ENCODE measurements at regions not wholly inside any gene's neighbourhood (a gene's known extent, or its start where the extent isn't known, plus 50 kb on each side); places are given as distances from the start of the nearest gene placed in this dataset.

GRCh38 chr4:8774071-8774470, 97.6 kb downstream of the HMX1 start:
- no peak for DNase-seq (ENCODE audit: low spot score)

DNA sequence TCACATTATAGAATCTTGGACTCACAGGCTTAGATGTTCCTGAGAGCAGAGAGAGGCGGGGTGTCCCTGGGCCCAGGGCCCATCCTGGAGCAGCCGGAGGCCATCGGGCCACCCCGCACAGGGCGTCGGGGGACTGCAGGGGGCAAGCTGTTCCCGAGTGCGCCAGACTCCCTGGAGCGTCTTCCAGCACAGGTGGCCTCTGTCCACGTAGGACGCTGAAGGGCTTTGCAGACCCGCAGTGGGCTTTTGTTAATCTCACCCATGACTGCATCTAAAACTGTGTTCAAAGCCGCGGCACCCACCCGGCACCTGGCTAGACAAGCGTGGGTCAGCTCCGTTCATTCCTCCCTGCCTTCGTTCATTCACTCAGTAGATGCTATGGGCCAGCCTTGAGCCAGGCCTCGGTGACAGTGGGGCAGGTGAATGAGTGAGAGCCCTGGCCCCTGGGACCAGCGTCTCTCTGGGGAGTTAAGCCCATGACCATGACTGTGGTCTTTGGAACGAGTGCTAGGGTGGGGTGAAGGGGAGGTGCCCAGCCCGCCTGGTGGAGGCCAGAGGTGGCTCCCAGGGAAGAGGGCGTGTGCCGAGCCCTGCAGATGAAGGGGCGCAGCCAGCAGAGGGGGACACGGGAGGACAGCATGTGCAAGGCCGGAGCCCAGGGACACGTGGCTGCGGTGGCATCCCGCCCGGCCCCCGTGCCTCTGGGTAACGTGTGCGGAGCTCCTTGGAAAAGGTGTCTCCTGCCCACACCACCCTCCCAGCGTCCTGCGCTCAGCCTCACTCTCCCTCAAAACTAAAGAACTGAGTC, 98.3 kb downstream of the HMX1 start:
- DNase-seq (ENCODE audit: low spot score) = no peak

DNA sequence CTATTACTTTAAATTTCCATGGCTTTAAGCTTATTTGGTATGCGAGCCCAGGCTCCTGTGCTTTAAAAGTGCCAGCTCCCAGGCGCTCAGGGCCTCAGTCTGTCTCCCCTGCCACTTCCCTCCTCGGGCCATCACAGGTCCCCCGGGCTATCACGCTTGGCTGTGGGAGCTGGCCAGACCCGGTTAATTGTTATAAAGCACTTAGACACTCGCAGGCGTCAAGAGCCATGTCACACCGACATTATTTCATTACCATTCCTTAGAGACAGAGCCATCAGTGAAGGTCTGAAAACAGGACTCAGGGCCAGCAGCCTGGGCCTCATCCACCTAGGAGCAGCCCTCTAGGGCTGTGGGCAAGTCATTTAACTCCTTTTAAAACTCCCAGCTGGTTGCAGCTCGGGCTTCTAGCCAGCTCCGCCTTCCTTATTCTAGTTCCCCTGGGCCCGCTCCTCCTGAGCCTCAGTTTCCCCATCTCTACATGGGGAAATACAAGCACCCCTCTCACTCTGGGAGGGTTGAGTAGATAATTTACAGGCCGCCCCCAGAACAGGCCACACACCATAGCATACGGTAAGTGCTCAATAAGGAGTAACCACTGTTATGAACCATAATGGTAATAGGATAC, 99.0 kb downstream of the HMX1 start:
- no peak for DNase-seq (ENCODE audit: low spot score)

DNA sequence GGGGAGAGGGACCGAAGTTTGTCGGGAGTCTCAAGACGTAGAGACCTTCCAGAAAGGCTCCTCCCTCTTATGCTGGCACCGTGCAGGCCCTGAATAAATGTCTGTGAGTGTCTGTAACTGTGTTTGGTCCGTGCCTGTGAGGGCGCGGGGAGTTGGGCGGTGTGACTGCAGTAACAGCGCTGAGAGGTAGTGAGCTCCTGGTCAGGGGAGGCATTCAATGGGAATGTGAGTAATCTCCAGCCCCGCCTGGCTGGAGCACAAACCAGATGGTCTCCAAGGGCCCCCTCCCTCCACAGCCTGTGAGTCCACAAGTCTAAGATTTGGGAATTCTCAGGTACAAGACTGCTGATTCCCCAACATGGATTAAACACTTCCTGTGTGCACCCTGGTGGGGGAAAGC, 100.0 kb downstream of the HMX1 start:
- DNase-seq (ENCODE audit: low spot score) = no peak

DNA sequence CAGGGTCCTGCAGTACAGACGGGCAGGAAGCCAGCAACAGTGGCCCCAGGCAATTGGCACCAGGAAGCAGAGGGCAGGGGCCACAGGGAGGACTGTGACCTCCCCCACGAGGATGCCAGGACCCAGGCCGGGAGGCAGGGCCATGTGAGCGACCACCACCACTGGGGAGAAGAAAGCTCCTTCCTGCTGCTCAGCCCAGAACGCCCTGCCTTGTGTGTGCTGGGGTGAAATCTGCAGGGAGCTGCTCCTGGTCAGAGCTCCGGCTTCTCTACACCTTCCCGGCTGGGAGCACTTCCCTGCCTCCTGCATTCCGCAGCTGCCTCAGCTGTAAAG, 100.4 kb downstream of the HMX1 start:
- DNase-seq (ENCODE audit: low spot score) = no peak

- no peak for DNase-seq (ENCODE audit: low spot score)
Observed at GRCh38 chr4:8770518-8771257, 101.0 kb downstream of the HMX1 start.

DNA sequence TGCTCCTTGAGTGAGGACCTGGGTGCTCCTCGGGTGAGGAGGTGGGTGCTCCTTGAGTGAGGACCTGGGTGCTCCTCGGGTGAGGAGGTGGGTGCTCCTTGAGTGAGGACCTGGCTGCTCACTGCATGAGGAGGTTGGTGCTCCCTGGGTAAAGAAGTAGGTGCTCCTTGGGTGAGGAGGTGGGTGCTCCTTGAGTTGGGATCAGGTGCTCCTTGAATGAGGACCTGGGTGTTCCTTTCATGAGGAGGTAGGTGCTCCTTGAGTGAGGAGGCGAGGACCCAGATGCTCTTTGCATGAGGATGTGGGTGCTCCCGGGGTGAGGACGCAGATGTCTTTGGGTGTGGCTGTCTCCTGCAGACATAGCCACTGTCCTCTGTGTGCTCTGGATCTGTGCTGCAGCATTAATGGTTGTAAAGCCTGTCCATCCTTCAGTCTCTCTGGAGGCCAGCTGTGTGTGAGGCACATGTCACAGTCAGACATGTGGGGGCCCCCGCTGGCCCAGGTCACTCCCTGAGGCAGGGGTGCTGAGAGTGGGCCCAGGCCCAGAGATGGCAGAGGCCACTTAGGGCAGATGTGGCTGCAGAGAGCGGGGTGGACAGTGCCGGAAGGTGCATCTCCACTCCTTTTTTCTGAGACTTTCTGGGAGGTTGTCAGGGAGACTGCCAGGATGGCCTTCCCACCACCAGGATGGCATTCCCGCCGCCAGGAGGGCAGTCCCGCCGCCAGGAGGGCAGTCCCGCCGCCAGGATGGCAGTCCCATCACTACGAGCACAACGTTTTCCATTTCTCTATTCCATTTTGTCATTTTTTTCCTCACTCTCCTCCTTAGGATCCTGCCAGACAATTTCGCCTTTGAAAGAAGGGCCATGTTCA, 101.8 kb downstream of the HMX1 start:
- no peak for DNase-seq (ENCODE audit: low spot score)

GRCh38 chr4:8768357-8768999, 103.2 kb downstream of the HMX1 start:
- DNase-seq (ENCODE audit: low spot score) = no peak

DNA sequence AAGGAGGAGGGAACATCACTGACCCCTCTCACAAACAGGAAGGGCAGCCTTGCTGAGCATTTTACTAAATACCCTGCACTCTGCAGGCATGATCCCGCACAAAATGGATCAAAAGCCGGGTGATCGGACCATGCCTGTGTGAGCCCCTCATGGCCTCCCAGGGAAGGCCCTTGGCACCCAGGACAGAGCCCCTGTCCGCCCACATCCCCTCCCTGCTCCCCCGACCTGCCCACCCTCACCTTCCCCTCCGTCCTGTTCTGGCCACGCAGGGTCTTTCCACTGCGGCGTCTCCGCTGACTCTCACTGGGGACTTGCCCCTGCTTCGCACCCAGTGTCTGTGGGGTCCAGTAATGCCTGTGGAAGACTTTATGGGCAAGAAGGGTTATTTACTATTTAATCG, 105.0 kb downstream of the HMX1 start:
- DNase-seq (ENCODE audit: low spot score) = no peak

DNA sequence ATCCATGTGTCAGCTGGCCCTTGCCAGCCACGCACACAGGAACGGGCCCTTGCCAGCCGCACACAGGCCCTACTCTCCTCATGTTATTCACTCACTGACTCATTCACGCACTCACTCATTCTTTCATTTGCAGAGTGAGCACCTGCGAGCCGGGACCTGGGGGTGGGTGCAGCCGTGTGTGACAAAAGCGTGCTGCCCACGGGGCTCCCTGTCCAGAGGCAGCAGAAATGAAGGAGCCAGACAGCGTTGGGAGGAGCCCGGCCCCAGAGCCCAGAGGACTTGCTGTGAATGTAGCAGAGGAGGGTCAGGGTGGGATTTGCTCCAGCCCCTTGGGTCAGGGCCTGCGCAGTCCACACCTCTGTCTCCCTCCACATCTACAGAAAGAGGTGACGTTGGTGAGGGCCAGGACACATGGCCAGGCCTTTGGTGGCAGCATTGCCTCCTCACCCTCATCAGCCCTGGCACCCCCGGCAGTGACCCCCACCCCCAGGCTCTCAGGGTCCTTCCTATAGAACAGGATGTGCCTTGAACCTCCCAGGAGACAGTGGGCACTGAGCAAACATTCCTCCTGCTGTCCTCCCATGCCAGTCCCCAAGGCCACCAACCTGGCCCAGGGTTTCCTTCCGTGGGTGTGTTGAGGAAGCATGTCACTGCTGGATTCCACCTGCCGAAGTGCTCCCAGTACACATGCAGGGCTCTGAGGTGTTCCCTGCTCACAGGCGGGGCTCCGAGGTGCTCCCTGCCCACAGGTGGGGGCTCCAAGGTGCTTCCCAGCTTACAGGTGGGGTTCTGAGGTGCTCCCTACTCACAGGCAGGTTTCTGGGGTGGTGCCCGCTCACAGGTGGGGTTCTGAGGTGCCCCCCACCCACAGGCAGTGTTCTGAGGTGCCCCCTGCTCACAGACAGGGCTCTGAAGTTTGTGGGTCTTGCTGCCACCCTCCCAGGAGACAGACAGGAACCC, 105.7 kb downstream of the HMX1 start:
- no peak for DNase-seq (ENCODE audit: low spot score)

DNA sequence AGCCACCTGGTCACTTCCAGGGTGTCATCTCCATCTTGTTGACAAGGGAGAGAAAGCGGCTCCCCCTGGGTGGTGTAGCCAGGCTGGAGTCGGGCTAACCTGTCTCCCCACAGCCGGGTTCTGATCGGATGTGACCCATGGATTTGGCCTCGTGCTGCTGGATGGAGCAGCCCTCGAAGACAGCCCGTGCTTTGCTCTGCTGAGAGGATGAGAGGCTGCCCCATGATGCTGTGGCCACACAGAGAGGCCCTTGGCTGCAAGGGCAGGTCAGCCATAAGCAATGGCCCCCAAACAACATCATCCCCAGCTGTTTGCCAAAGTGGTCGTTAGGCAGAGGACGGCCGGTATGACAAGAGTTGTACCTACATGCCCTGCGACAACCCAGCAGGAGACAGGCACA, 106.6 kb downstream of the HMX1 start:
- DNase-seq (ENCODE audit: low spot score) = no peak

DNA sequence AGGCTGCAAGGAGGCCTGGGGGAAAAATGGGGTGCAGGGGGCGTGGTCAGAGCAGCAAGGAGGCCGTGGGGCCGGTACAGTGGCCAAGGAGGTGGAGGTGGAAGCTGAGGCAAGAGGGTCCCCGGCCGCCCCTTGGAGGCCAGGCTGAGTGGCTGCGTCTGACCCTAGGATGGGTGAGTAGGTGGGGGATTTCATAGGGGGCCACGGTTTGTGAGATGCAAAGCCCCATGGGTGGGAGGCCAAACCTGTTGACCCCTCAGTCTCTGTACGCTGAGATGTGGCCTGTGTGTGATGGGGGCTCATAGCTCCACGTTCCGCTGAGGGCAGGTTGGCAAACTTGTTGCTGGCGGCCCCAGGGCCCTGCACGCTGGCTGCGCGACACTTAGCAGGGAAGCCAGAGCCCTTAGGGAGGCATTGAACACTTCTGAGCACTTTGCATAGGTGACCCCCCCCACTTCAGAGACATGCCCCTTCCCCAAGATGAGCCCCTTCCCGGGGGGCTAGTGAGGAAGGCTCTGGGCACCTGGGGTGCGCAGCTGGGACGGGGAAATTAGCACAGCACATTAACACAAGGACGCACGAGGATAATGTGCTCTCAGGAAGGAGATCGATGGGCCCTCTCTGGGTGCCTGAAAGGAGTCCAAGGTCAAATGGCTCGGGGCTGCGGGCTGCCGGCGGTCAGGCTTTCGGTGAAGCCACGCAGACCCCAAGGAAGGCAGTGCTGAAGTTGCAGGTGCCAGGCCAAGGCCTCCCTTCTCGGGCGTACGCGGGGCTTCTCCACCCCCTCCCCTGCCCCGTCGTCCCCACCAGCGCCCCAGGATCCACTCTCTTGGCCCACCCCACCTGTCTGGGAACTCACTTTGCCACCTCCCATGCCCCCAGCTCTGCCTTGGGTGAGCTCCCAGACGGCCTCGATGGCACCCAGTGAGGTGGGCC, 107.4 kb downstream of the HMX1 start:
- no peak for DNase-seq (ENCODE audit: low spot score)

DNA sequence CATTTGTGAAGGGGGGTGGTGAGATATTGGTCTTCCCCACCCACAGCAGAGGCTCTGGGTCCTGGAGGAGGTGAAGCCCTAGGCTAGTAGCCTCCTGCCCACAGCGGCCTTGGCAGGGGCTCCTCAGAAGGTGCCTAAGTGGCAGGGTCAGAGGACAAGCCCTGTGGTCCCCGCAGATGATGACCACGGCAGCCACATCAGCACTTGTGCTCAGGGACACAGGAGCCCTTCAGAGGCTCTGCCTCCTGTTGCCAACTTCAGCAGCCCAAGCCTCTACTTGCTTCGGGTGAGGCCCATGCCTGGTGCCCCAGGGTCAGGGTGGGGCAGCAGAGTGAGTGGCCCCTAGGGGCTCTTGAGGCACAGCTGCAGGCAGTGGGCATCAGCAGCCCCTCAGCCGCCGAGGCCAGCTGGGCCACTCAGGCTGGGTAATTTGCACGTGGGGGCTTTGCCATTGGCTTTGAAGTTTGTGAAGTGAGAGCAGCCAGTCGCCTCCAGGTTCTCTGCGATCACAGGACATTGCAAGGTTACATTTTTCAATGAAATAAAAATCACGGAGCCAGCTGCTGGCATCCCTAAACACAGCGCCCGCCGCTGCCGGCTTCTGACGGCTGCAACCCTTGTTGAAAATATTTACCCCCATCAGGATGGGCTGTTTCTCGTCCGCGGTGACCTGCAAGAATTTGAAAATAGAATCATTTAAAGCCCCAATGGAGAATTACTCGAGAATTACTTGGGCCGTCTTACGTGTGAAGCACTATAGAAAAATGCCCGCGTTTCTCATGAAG, 108.5 kb downstream of the HMX1 start:
- no peak for DNase-seq (ENCODE audit: low spot score)

DNA sequence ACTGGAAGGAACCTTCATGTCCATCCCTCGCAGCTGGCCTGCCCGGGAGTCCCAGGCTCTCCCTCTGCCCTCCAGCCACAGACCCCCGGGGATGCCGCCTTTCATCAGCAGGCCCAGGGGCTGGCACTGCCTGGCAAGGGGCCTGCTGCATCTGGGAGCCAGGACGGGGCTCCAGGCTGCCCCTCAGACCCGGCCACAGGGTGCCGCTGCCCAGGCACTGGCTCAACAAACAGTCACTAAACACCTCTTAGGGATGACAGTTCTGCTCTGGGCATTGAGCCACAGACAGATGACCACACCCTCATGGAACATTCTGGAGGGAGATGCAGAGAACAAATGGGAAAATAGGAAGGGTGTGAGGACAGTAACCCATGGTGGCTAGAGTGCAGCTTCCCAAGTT, 109.3 kb downstream of the HMX1 start:
- DNase-seq (ENCODE audit: low spot score) = no peak

GRCh38 chr4:8761824-8762205, 109.8 kb downstream of the HMX1 start:
- DNase-seq (ENCODE audit: low spot score) = no peak

DNA sequence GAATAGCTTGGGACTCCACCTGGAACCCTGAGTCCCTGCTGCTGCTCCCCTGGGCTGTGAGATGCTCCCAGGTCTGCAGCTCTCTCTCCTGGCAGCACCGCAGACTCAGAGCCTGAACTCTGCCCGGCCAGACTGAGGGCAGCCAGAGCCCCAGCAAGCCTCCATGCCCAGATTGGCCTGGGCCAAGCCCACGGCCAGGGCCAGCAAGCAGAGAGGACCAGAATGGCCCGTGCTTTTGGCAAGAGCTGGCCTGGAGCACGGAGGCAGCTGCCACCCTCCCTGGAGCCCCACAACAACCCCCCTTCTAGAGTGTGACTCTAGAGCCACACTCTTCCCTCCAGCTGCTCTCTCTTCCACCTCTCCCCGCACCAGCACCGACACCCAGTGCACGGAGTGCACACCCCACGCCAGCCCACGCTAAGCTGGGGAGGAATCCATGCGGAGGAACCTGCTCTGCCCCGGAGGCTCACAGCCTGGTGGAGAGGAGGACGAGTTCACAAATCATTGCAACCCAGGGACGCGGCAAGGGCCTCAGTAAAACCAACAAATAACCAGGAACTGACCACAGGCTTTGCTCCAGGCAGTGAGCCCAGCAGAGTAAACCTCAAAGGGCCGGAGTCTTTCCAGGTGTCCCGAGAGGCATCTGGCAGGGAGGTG, 110.3 kb downstream of the HMX1 start:
- no peak for DNase-seq (ENCODE audit: low spot score)

DNA sequence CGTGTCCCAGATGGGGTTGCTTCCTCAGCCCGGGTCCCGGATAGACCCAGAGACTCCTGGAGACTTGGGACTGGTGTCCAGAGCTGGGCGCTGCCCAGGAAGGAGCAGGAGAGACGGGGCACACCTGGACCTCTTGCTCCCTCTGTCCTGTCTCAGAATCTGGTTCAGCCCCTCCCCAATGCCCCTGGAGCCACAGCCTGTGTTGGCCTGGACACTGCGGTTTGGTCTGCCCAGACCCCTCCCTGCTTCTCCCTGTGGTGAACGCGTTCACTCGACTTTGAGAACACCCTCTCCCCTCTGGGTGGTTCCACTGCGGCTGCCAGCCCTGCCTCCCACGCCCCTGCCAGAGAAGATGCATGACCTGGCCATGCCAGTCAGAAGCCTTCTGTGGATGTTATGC, 111.1 kb downstream of the HMX1 start:
- DNase-seq (ENCODE audit: low spot score) = no peak

DNA sequence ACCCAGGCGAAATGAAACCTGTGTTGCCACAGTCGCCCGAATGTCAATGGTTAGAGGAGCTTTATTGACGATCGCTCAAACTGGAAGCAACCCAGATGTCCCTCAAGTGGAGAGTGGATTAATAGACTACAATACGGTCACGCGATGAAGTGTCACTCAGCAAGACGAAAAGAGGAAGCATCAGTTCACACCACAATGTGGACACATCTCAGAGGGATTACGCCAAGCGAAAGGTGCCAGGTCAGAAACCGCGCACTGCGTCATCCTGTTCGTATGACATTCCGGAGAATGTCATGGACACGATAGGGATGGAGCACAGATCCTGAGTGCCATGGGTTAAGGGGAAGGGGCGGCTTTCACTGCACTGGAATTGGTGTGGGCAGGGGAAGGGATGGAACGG, 111.7 kb downstream of the HMX1 start:
- DNase-seq (ENCODE audit: low spot score) = no peak

Data from mucosa of gallbladder (tissue), 1 donor.